ENCODE measurements at regions not wholly inside any gene's neighbourhood (a gene's known extent, or its start where the extent isn't known, plus 50 kb on each side); places are given as distances from the start of the nearest gene placed in this dataset.

- TF ChIP-seq, protein P1, sequence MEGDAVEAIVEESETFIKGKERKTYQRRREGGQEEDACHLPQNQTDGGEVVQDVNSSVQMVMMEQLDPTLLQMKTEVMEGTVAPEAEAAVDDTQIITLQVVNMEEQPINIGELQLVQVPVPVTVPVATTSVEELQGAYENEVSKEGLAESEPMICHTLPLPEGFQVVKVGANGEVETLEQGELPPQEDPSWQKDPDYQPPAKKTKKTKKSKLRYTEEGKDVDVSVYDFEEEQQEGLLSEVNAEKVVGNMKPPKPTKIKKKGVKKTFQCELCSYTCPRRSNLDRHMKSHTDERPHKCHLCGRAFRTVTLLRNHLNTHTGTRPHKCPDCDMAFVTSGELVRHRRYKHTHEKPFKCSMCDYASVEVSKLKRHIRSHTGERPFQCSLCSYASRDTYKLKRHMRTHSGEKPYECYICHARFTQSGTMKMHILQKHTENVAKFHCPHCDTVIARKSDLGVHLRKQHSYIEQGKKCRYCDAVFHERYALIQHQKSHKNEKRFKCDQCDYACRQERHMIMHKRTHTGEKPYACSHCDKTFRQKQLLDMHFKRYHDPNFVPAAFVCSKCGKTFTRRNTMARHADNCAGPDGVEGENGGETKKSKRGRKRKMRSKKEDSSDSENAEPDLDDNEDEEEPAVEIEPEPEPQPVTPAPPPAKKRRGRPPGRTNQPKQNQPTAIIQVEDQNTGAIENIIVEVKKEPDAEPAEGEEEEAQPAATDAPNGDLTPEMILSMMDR (IDR thresholded peaks at IDR 0.05), result no peak
- no peak for TF ChIP-seq EZH2 (IDR thresholded peaks at IDR 0.05; ENCODE audit: borderline replicate concordance, insufficient read depth, low read depth, low read length, poor library complexity, severe bottlenecking)
Observed at GRCh38 chr1:213335084-213335483, 284.0 kb downstream of the RPS6KC1 start.

All from B cell (primary cell).